MG63 (cell line): ENCODE measurements at regions not wholly inside any gene's neighbourhood (a gene's known extent, or its start where the extent isn't known, plus 50 kb on each side); places are given as distances from the start of the nearest gene placed in this dataset.

Source experiments
- DNase-seq: peaks from one replicate; pipeline ENCODE4 v3.0.0-alpha.2; 2020
- H3K27me3 ChIP-seq: fragments of 250-450 bp; sonication (Bioruptor Pico); 2 replicates; pipeline ENCODE4 v1.5.1; 2020; ENCODE audit warnings: mild to moderate bottlenecking, moderate library complexity
- H3K36me3 ChIP-seq: fragments of 250-450 bp; sonication (Bioruptor Pico); 2 replicates; pipeline ENCODE4 v1.5.1; 2020; ENCODE audit warnings: mild to moderate bottlenecking, moderate library complexity
- H3K4me3 ChIP-seq: fragments of 250-450 bp; sonication (Bioruptor Pico); 2 replicates; pipeline ENCODE4 v1.5.1; 2020; ENCODE audit warnings: mild to moderate bottlenecking, moderate library complexity
- H3K9me3 ChIP-seq: fragments of 250-450 bp; sonication (Bioruptor Pico); 2 replicates; pipeline ENCODE4 v1.5.1; 2020; ENCODE audit warnings: mild to moderate bottlenecking, moderate library complexity

- H3K36me3 ChIP-seq = no peaks in the 10 kb centered on the region
- DNase-seq = no peak
- H3K9me3 ChIP-seq = no peaks in the 10 kb centered on the region
- no peaks in the 10 kb centered on the region for H3K27me3 ChIP-seq
- H3K4me3 ChIP-seq = no peak overlapping the region
Observed at GRCh38 chr10:44034946-44035345, 350.0 kb downstream of the CXCL12 start.

DNA sequence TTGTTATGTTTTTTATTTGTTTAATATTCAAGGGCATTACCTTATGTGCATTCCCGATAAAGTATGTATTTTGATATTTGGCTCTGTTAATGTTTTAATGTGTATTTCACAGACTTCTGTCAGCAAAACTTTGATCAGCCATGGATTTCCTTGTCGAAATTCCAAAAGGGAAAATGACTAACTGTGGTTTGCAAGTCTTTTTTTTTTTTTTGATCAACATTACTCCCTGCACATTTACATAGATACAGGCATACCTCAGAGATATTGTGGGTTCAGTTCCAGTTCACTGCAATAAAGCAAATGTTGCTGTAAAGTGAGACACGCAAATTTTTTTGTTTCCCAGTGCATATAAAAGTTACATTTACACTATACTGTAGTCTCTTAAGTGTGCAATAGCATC is 351.9 kb downstream of the CXCL12 start:
- Histone ChIP-seq H3K27me3 (no peaks in the 10 kb centered on the region), H3K9me3 (no peaks in the 10 kb centered on the region), H3K36me3 (no peaks in the 10 kb centered on the region), H3K4me3 (no peak overlapping the region)
- DNase-seq = no peak

DNA sequence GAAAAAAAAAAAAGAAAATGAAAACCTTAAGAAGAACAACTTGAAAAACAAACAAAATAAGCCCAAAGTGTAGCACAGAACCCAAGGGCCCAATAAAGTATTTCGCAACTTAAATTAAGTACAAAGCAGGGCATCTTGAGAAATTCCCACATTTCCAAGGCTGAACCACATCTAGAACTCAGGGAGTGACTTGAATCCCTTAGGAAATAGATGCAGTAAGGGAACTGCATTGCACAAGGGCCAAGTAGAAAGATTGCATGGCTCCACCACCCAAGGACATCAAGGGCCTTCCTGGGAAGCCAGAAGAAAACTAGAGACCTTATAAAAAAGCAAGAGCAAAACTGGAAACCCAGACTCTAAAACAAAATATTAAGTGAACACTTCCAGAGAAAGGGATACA is 352.7 kb downstream of the CXCL12 start:
- no peak for DNase-seq
- H3K36me3 ChIP-seq = no peaks in the 10 kb centered on the region
- no peak overlapping the region for H3K4me3 ChIP-seq
- H3K27me3 ChIP-seq = no peaks in the 10 kb centered on the region
- no peaks in the 10 kb centered on the region for H3K9me3 ChIP-seq

DNA sequence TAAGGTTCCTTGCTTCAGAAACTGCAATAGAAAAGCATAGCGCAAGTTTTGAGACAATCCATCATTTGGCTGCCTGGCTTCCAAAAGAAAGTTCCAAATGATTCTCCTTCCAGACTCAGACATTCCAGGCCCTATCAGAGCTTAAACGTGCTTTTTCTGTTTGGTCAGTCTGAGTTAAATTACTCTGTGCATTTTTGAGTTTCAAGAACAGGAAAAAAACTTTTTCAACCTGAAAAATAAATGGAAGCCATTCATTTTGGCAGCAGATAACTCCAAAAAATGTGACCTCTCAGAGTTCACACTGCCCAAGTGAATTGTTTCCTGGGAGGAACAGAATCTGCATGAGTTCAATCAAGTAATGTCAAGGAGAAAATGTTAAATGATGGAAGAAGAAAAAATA is 354.2 kb downstream of the CXCL12 start:
- Histone ChIP-seq H3K9me3 (no peaks in the 10 kb centered on the region), H3K27me3 (no peaks in the 10 kb centered on the region), H3K4me3 (no peak overlapping the region), H3K36me3 (no peaks in the 10 kb centered on the region)
- DNase-seq = no peak

DNA sequence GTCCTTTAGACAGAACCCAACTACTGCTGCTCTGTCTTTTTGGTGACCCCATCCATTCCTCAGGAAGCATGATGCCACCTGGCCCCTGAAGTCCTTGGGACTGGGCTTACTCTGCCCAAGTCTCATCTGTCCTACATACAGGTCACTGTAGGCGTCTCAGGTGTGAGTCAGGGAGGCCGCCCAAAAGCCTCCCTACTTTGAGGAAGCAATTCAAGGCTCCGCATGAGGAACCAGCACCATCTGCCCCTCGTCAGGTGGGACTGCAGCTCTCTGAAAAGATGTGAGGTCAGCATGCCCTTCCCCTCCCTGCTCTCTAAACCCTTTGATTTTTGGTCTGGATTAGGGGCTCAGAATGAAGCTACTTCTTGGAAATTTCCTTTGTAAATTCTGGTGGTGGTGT is 354.8 kb downstream of the CXCL12 start:
- Histone ChIP-seq H3K36me3 (no peaks in the 10 kb centered on the region), H3K9me3 (no peaks in the 10 kb centered on the region), H3K4me3 (no peak overlapping the region), H3K27me3 (no peaks in the 10 kb centered on the region)
- no peak for DNase-seq

DNA sequence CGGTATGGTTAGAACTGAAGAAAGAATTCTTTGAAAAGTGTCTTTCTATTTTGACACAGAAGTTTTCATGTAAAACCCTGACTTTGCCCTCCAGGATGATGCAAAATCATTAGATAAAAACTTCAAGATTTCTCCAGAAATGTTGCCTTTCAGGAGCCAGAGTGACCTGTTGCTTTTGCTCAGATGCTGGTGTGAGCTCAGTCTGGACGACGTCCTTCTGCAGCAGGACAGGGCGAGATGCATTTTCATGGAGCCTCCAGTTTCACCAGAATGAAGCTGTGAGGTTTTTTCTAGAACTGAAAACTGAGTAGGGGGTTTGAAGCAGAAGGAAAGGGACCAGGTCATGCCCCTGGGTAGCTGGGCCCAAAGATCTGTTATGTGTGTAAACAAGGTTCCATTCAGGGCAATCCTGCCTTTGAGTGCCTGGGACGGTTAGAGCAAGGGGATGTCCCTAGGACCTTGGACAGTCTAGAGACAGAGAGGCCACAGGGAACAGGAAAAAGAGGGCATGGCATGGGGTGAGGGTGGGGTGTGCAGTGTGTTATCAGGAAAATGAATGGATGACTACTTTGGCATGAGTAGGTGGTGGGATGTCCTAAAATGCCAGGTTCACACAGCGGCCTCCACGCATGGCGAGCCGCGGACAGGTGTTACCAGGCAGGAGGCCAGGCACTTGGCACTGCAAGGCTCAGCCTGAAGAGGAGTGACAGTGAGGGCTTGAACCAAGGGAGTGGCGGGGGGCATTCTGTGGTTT is 356.3 kb downstream of the CXCL12 start:
- H3K9me3 ChIP-seq = peaks cover 2% of the 10 kb centered on the region
- no peaks in the 10 kb centered on the region for H3K36me3 ChIP-seq
- H3K4me3 ChIP-seq = no peak overlapping the region
- H3K27me3 ChIP-seq = no peaks in the 10 kb centered on the region
- no peak for DNase-seq

DNA sequence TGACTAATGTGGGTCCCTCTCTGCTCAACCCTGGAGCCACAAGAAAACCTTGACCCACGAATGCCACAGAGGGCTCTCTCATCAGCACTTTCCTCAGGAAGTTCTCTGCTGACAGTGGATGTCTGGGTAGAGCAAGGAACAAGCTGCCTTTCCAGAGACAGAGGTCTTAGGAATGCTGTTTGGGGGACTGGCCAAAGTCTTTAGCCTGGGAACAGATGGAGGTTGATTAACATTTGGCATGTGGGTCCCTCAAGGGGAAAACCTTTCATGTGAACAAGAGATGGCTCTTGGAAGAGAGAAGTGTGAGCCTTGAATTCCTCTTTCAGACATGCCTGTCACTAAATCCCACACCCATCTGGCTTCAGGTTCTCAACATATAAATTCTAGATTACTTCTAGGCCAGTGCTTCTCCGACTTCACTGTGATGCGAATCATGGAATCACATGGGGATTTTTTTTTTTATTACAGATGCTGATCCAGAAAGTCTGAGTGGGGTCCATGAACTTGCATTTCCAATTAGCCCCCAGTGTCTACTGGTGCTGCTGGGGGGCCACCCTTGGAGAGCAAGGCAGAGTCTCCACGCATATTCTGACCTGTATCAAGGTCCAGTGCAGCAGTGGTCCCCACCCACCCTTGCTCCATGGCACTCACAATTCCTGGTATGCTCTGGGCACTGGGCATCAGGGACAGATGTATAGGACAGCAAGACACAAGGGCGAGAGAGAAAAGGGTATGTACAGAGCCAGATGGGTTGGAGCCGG is 360.4 kb downstream of the CXCL12 start:
- peaks cover 2% of the 10 kb centered on the region for H3K9me3 ChIP-seq
- no peak overlapping the region for H3K4me3 ChIP-seq
- no peaks in the 10 kb centered on the region for H3K36me3 ChIP-seq
- H3K27me3 ChIP-seq = no peaks in the 10 kb centered on the region
- DNase-seq = no peak

DNA sequence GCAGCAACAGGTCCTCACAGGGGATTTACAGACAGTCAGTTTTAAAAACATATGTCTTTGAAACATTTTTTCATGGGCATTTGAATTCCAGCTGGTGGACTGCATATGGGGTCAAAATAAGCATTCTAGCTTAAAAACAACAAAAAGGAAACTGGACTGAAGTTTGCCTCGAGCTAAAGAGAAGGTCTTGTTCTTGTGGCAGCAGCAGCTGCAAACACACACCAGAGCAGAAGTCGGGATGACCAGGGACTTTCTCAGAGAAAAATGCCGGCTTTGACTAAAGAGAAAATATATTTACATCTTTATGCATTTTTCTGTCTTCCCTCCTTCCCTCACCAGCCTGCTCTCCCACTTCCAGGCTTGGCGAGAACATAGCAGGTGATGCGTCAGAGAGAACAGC is 361.4 kb downstream of the CXCL12 start:
- no peak for DNase-seq
- Histone ChIP-seq H3K27me3 (no peaks in the 10 kb centered on the region), H3K4me3 (no peak overlapping the region)

DNA sequence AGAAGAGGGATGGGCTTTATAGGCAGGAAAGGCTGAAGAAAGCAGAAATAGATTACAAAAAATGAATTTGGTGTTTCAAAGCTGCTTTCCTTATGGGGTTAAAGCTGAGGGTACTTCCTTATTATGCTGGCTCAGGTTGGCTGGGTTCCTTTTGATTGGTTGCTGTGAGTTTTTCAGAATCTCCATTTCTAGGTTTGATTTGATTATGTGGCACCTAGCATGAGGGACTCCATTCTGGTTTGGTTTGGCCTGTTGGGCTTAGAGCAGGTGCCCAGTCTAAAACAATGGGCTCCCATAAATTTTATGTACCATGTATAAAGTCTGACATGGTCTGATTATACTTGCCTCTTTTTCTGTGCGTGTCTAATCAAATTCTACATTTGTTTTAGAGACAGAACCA is 362.7 kb downstream of the CXCL12 start:
- H3K36me3 ChIP-seq = no peaks in the 10 kb centered on the region
- no peak for DNase-seq
- H3K27me3 ChIP-seq = no peaks in the 10 kb centered on the region
- H3K9me3 ChIP-seq = peaks cover 2% of the 10 kb centered on the region
- no peak overlapping the region for H3K4me3 ChIP-seq

More for the DNA sequence above, 361.4 kb downstream of the CXCL12 start:
- Histone ChIP-seq H3K36me3 (no peaks in the 10 kb centered on the region), H3K9me3 (peaks cover 2% of the 10 kb centered on the region)

DNA sequence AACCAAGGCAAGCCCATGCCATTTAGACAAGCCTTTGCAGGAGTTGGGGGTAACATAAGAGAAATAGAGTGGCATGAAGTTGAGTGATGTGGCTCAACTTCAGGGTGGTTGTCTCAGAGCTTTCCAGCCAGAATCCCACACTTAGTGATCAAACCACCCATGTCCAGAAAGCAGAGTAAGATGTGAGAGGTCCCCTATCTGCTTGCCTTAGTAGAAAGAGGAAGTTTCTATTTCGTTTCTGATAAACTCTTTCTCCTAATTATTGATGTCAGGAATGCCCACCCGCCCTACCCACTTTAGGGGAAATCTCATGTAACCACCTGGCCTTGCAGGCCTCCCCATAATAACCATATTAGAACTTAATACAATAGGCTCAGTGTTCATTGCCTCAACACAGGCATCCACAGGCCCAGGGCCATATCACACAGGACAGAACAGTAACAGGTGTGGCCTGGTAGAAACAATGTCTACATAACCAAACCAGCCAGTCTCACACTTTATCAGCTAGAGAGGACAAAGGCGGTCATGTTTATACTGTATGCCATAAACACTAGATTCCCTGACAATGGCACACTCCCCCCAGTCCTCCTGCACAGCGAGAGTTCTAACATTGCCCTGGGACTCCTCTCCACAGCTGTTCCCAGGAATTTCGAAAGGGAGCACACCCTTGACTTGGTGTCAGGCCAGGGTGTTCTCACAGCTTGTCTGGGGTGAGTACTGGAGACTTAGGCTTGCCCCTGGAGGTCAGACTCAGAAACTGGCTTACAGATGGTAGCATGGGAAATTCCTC is 364.4 kb downstream of the CXCL12 start:
- Histone ChIP-seq H3K9me3 (peaks cover 2% of the 10 kb centered on the region), H3K27me3 (no peaks in the 10 kb centered on the region), H3K36me3 (no peaks in the 10 kb centered on the region), H3K4me3 (no peak overlapping the region)
- no peak for DNase-seq

GRCh38 chr10:44017483-44018145 is 367.3 kb downstream of the CXCL12 start:
- no peak for DNase-seq
- no peaks in the 10 kb centered on the region for H3K9me3 ChIP-seq
- no peaks in the 10 kb centered on the region for H3K27me3 ChIP-seq
- no peak overlapping the region for H3K4me3 ChIP-seq
- no peaks in the 10 kb centered on the region for H3K36me3 ChIP-seq

DNA sequence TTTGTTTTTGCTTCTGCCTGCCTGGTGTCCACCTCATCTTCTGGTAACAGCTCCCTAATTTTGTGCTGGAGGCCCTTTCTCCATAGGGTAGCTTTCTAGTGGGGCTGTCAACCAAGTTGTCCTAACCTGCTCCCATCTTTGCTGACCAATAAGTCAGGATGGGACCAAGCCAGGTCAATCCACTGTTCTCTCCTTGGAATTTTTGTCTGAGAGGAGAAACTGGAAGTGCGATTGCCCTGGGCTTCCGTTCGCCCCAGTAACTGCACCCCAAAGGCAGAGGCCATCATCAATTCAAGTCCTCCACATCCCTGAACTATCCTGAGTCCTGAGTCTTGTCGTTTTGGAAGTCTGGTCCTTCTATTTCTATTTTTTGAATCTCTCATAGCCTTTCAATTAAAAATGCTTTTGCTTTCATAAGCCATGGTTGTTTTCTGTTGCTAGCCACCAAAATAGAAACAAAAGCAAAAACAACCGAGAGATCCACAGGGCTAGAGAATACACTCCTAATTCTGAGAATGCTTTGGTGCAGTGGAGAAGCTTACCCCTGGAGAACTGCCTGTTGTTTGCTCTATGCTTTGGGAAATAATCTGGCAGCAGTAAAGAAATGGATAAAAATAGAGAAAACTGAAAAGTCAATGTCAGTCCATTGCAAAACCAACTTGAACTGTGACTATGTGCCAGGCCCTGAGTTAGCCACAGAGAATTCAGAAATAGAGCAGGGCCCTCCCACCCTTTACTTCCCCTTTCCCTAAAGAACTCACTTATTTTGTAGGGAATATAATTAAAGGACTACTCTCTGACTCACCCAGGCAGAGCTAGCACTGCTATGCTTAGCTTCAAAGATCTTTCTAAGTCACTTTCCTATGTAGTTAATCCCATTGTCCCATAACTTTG is 368.1 kb downstream of the CXCL12 start:
- H3K4me3 ChIP-seq = no peak overlapping the region
- DNase-seq = no peak
- H3K9me3 ChIP-seq = no peaks in the 10 kb centered on the region

GRCh38 chr10:44015702-44016500 is 367.2 kb upstream of the ZNF32 start:
- no peak for DNase-seq

More for the DNA sequence above, 368.1 kb downstream of the CXCL12 start:
- H3K36me3 ChIP-seq = no peaks in the 10 kb centered on the region
- H3K27me3 ChIP-seq = no peaks in the 10 kb centered on the region

GRCh38 chr10:44014644-44015250 is 366.1 kb upstream of the ZNF32 start:
- no peaks in the 10 kb centered on the region for H3K36me3 ChIP-seq
- no peaks in the 10 kb centered on the region for H3K27me3 ChIP-seq
- no peaks in the 10 kb centered on the region for H3K9me3 ChIP-seq
- no peak overlapping the region for H3K4me3 ChIP-seq
- DNase-seq = no peak

More at GRCh38 chr10:44015702-44016500, 367.2 kb upstream of the ZNF32 start:
- Histone ChIP-seq H3K9me3 (no peaks in the 10 kb centered on the region), H3K36me3 (no peaks in the 10 kb centered on the region), H3K4me3 (no peak overlapping the region), H3K27me3 (no peaks in the 10 kb centered on the region)

DNA sequence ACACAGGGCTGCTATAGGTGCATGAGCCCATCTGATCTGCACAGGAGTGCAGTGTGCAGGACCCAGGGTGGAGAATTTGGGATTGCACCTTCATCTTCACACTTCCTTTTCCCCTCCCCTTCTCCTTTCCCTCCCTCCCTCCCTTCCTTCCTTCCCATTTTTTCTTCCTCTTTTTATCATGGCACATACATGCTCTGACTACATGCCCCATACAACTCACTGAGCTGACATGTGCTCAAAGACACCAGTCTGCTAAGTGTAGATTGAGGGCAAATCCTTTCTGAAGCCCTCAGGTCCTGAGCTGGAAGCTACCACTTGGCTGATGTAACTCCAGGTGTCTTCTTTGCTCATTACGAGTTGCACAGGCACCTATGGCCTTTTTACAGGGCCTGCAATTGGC is 365.3 kb upstream of the ZNF32 start:
- H3K4me3 ChIP-seq = no peak overlapping the region
- DNase-seq = no peak
- H3K27me3 ChIP-seq = no peaks in the 10 kb centered on the region
- H3K9me3 ChIP-seq = no peaks in the 10 kb centered on the region
- no peaks in the 10 kb centered on the region for H3K36me3 ChIP-seq
